Fibroblast of gingiva (primary cell): ENCODE measurements at regions not wholly inside any gene's neighbourhood (a gene's known extent, or its start where the extent isn't known, plus 50 kb on each side); places are given as distances from the start of the nearest gene placed in this dataset.

Experiments used
- DNase-seq: peaks from one replicate; pipeline ENCODE4 v3.0.0-alpha.2; 2011; ENCODE audit warnings: low read depth

GRCh38 chr2:67777010-67777409 is 285.8 kb downstream of the C1D start:
- no peak for DNase-seq

DNA sequence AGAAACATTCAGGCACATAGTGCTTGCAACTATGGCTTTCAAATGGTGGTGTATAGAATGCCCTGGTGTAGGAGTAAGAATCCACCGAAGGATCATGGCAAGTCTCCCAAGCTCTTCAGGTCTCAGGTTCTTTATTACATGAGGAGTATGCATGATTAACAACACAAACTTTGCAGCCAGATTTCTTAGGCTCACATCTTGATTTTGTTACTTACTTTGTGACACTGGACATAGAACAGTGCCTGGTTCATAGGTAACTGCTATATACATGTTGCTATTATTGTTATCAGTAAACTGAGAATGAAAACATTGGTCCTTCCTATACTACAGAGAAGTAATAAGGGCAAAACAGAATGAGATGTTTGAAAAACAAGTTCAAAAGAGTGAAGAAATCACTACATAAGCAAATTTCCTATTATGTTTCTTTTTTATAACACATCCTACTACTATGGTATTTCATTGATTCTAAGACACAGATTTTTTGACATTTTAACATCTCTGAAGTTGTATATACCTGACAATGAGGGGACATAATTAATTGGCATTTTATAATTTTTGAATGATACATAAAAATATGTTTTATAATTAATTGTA is 284.9 kb downstream of the C1D start:
- no peak for DNase-seq

DNA sequence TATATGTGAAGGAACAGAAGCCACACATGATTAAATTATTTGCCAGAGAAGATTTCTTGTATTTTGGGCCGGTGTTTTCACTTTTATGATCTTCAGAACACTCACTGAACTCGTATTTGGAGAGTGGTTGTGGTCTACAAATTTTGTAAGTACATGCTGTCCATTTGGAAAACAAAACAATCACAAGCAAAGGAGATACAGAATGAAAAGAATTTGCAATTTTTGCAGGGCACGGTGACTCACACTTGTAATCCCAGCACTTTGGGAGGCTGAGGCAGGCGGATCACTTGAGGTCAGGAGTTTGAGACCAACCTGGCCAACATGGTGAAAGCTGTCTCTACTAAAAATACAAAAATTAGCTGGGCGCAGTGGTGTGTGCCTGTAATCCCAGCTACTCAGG is 282.0 kb downstream of the C1D start:
- peak; percentile 58 for DNase-seq

GRCh38 chr2:67782443-67782842 is 280.4 kb downstream of the C1D start:
- DNase-seq, result no peak

GRCh38 chr2:67783026-67783425 is 279.8 kb downstream of the C1D start:
- DNase-seq, result no peak

- DNase-seq, result peak; percentile 20
Observed at GRCh38 chr2:67790622-67791021, 272.2 kb downstream of the C1D start.

GRCh38 chr2:67792191-67792590 is 270.6 kb downstream of the C1D start:
- no peak for DNase-seq

- DNase-seq, result no peak
Observed at GRCh38 chr2:67792681-67793091, 270.1 kb downstream of the C1D start.

- peak; percentile 77 for DNase-seq
Observed at GRCh38 chr2:67797801-67798540, 264.8 kb downstream of the C1D start.

DNA sequence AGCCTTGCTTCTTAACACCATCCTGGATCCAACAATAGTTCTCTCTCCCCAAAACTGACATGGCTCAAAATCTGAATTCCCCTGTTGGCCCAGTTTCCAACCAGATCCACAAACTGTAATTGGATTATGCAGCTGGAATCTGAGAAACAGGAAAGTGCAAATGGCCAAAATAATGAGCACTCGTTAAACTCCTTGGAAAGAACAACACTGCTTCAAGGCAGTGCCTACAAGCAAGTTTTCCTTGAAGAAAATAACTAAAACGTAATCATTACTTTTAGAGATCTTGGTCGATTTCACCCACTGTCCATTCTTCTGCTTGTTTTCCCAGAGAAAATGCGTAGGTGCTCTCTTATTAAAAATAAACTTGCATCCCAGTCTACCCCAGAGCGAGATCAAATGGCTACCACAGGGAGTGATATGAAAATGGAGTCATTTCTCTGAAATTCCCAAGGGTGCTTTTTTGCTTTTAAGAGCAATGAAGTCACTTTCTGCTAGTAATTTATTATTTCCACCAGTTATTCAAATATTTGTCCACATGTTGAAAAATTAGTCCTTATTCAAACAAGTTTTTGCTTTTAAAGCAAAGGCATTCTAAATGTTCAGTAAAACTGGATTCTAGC is 264.2 kb downstream of the C1D start:
- DNase-seq, result no peak

DNA sequence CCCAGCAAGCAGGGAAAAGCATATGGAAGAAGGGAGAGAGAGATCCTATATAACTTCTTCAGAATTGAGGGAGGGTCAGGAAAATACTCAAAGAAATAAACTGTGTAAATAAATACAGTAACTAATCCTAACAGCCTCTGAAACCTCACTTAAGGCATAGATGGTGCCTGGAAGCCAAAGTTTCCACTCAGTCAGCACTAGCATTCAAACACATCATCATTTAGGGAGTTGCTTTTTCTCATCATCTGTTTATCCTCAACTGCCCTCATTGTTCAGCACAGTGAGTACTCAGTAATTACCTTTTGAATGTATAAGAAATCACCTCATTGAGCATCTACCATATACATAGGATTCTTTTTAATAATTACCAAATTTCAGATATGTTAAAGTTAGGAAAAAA is 262.9 kb downstream of the C1D start:
- DNase-seq, result no peak

- DNase-seq, result no peak
Observed at GRCh38 chr2:67802291-67802690, 260.5 kb downstream of the C1D start.

- no peak for DNase-seq
Observed at GRCh38 chr2:67802824-67803223, 260.0 kb downstream of the C1D start.

GRCh38 chr2:67806816-67807215 is 256.0 kb downstream of the C1D start:
- peak; percentile 76 for DNase-seq

- DNase-seq, result no peak
Observed at GRCh38 chr2:67808112-67808511, 254.7 kb downstream of the C1D start.

- DNase-seq, result no peak
Observed at GRCh38 chr2:67812682-67813081, 250.1 kb downstream of the C1D start.

DNA sequence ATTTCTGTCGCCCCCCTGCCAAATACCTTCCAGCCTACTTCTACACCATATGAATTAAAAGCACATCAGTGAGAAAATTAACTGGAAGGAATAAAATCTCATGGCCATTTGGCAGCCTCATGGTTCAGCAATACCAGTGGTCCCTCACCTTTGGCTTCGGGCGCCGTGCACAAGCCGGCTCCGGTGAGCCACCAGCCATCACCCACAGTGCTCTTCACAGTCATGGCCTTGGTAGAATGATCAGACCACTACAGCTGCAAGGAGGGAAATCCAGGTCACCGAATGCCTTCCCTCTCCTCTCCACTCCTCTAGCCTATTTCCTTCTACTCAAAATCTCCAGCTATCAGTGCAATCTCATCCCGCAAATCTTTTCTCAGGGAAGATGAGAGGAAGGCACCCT is 239.1 kb downstream of the C1D start:
- DNase-seq, result no peak

- DNase-seq, result no peak
Observed at GRCh38 chr2:67824186-67824585, 238.6 kb downstream of the C1D start.

DNA sequence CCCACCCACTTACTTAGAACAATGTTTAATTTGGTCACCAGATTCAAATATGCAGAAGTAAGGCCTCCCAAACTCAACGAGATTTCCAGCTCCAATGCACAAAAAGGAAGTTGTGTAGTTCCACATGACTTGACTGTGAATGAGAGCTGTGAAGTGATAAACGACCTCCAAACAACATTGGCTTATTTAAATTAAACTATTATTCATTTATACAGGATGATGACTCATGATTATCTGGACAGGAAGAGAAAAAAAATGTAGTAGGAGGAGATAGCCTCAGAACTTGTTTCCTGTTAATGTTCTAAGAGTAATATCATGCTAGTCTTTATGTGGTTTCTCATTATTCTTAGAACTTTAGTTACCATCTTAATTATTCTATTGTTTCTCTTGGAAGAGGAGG is 237.3 kb downstream of the C1D start:
- DNase-seq, result no peak

DNA sequence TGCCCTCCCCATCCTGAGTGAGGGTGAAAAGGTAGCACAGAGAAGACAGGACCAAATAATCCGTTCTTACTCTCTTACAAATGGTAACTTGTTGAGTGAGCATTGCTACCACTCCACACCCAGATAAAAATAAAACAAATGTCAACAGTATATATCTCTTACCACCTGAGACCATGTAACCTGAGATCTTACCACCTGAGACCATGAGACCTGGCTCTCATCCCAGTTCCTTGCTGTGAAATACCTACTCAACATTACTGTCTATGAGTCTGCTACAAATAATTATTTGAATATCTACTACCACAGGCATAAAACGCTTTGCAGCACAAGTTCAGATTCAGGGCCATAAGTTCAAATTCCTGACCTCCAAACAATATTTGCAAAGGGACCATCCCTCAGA is 234.7 kb downstream of the C1D start:
- no peak for DNase-seq

DNA sequence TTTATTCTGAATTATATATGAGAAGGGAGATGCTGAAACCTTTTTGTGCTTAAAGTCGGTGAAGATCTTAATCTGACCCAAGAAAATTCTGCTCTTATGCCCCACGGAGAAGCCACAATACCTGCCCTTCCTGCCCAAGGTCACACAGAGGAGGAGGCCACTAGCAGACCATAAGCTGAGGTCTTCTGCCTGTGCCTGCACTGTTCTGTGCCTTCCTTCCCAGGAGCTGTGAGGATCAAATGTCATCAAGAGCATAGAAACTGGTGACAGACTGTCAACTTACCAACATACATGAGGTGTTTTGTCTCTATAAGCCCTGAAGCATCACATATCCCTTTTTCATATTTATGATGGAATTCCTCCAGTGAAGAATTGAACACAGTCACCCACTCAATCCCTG is 233.3 kb downstream of the C1D start:
- DNase-seq, result no peak

DNA sequence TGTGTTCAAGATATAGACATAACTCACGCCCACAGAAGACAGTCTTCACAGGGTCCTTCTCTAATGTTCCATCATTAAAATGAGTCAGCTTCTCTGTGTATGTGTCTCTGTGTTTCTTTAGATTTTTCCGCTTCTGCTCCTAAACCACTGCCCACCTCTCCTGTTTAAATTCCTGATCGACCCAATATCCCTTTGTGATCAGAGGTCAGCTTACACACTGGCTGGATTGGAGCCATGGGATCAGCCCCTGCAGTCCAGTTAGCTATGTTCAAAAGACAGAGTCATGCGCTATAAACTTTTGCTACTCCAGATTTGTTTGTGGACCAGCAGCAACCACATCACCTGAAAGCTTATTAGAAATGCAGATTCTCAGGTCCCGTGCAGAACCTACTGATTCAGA is 229.2 kb downstream of the C1D start:
- no peak for DNase-seq

DNA sequence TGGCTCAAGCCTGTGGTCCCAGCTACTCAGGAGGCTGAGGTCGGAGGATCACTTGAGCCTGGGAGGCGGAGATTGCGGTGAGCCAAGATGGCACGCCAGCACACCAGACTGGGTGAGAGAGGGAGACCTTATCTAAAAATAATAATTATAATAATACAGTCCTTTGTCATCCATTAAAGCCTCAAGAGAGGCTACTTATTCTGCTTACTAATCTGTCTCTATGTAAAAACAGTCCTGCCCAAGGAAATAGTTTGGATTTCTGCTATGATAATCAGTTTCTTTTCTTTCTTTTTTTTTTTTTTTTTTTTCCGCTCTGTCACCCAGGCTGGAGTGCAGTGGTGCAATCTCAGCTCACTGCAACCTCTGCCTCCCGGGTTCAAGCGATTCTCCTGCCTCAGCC is 228.3 kb downstream of the C1D start:
- no peak for DNase-seq

DNA sequence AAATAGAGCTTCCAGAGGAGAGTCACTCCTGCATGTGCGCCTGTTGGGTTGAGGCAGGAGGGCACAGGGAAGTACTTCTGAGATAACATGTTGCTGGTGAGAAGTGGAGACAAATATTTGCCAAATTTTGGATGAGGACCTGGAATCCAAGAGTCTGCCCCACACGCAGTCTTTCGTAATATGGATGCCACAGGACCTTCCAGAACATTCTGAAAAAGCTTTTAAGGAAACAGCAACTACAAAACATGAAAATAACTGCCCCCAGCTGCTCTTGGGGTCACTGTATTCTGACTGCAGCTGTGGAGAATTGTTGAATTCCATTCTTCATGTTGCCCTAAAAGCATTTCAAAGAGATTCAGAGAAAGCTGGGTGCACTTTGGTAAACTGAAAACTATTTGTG is 227.5 kb downstream of the C1D start:
- peak; percentile 49 for DNase-seq
